ENCODE measurements at regions not wholly inside any gene's neighbourhood (a gene's known extent, or its start where the extent isn't known, plus 50 kb on each side); places are given as distances from the start of the nearest gene placed in this dataset.

- TF ChIP-seq POLR2A (IDR thresholded peaks at IDR 0.05): no peak
- TF ChIP-seq CTCF (IDR thresholded peaks at IDR 0.05 in 4 of 5, conservative IDR thresholded peaks at IDR 0.05 in 1 of 5): no peak
Observed at GRCh38 chr3:82067420-82067819, 306.0 kb upstream of the GBE1 start.
